GM19328 (cell line): ENCODE measurements at regions not wholly inside any gene's neighbourhood (a gene's known extent, or its start where the extent isn't known, plus 50 kb on each side); places are given as distances from the start of the nearest gene placed in this dataset.
"Not testable (repeated sequence)": the region's sequence is repeated elsewhere in the genome, so short reads cannot be mapped to it uniquely, and the experiment has no call there.

Source experiments
- ATAC-seq: cut with Tn5 transposase; IDR thresholded peaks from one replicate; pipeline ENCODE4 v1.9.1; 2021; ENCODE audit warnings: mild to moderate bottlenecking, moderate library complexity; ENCODE audit not compliant: unreplicated experiment

DNA sequence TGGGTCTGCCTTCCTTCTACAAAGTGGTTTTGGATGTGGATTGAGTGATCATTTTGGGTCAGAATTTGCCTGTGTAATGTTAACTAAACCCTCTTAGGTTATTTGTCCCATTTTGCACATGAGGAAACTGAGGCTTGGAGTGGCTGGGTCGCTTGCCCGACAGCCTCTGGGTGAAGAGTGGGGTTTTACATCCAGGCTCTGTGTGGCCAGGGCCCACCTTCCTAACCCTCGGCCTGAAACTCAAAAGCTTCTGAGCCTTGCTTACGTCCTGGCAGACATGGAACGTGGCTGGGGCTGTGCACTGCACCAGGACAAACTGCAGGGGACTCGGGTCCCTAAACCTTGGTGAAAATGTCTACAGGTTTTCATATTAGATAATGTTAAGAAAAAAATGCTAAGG, 542.4 kb downstream of the TBC1D22A start:
- no peak for ATAC-seq

- ATAC-seq: no peak
Measured at GRCh38 chr22:47304191-47304831, 541.9 kb downstream of the TBC1D22A start.

DNA sequence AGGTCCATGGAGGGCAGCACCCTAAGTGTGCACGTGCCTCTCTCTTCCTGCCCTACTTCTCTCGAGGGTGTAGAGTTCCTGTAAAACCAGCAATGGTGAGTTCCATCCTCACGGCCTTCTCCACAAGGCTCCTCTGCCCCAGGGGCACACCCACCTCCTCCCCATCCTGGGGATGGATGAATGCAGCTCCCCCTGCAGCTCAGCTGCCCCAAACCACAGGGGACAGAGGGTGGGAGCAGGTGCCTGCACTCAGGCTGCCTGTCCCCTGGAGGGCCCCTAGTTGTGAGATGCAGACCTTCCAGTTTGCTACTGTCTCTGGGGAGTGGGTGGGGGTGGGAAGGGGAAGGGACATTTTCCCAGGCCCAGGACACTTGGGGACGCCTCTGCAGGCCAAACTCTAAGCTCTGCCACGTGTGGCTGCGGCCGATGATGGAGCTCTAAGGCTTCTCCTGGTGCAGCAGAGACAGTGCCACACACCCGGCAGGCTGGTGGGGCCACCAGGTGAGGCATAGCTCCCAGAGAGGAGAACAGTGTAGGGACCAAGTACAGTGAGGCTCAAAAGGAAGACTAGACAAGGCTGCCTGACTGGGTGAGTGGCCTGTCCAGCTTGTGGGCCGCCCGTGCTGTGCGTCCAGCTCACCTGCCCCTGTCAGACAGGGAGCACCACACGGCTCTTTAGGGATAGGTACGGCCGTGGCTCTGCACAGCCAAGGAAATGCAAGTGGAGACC, 540.9 kb downstream of the TBC1D22A start:
- ATAC-seq: no peak

GRCh38 chr22:47302587-47302986, 540.1 kb downstream of the TBC1D22A start:
- ATAC-seq: not testable (repeated sequence)

- no peak for ATAC-seq
Measured at GRCh38 chr22:47301820-47302475, 539.5 kb downstream of the TBC1D22A start.

DNA sequence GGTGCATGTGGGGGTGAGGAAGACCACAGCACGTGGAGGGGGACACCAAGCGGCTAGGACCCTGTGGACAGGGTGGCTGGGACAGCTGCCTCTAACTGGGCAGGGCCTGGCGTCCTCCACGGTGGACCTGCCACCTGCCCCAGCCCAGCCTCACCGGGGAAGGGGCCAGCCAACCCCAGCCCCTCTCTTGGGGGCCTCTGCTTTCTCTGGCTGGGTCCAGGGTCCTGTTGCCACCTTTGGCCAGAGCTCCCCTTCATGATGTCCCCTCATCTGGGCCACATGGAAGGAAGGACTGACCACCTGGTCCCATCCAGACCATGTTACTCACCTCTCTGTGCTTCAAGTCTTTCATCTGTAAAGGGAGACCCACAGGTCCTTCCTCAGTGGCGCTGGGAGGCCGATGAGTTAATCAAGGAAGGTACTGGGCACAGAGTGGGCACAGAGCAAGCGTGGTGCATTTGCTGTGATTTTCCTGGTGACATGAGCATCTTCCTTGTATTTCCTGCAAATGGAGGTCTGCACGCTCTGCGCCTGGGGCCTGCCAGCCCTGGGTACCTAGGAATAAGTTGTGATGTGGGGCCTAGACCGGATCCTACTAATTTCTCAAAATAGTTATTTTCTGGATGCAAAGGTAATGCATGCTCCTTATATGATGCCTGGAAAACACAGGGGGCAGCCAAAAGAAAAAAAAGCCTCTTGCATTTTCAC, 538.4 kb downstream of the TBC1D22A start:
- no peak for ATAC-seq

- no peak for ATAC-seq
Measured at GRCh38 chr22:47299863-47300697, 537.6 kb downstream of the TBC1D22A start.

DNA sequence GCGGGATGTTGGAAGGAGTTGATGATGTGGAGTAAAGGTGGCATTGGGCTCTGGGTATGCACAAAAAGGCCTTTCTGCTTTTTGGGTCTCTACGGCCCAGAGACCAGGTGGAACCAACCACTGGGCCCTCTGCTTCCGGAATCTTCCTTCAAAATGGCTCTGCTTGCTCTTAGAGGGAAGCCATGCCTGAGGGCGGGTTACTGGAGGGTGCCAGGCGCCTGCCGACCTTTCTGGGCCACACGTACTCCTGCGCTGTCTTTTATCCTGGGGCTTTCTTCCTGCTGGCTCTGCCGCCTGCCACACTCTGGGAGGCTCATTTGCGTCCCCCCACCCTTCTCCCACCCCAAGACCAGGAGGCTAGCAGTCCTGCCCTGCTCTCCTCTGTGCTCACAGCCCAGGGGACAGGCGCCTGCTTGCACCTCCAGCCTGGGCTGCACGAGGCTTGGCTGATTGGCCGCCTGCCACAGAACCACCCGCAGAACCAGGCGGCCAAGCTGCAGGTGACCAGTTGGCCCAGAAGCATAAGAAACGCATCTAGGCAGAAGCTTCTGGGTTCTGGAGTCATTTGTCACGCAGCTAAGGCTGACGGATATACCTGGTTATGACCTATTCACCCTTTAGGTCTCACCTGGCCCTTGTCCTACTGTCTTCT, 536.9 kb downstream of the TBC1D22A start:
- ATAC-seq: no peak

DNA sequence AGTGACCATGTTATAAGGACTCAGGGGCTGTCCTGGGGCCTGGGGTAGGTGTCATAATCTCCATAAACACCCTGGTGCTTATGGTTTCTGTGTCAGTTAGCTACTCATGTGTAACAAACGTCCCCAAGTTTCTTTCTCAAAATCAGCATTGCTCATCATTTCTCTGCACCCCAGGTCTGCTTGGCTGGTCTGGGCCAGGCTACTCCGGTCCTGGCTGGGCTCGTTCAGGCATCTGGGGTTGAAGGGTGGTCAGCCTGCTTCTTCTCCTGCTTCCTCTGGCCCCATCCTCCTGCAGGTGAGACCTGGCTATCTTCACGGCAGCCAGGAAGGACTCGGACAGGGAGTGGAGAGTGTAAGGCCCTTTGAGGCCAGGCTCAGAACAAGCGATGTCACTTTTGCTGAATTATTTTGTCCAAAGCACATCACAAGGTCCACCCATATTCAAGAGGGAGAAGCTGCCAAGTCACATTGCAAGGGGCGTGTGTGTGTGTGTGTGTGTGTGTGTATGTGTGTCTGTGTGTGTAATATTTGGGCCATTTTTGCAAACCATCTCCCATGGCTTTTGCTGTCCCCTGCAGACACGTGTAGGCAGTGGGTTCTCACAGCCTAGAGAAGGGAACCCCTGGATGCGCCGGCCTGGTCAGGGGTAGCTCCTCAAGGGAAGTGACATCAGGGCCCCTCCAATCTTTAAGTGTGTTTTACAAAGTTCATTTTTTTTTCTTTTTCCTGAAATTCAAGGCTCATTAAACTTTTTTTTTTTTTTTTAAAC, 535.8 kb downstream of the TBC1D22A start:
- no peak for ATAC-seq

GRCh38 chr22:47297261-47298016, 535.0 kb downstream of the TBC1D22A start:
- no peak for ATAC-seq

- ATAC-seq: no peak
Measured at GRCh38 chr22:47296405-47297260, 534.2 kb downstream of the TBC1D22A start.

- no peak for ATAC-seq
Measured at GRCh38 chr22:47295982-47296381, 533.5 kb downstream of the TBC1D22A start.

GRCh38 chr22:47295226-47295901, 532.9 kb downstream of the TBC1D22A start:
- ATAC-seq: no peak

- no peak for ATAC-seq
Measured at GRCh38 chr22:47294576-47294975, 532.1 kb downstream of the TBC1D22A start.

GRCh38 chr22:47294222-47294532, 531.7 kb downstream of the TBC1D22A start:
- no peak for ATAC-seq

- no peak for ATAC-seq
Measured at GRCh38 chr22:47293368-47294221, 531.1 kb downstream of the TBC1D22A start.
